Mesendoderm (in vitro differentiated cells): ENCODE measurements at regions not wholly inside any gene's neighbourhood (a gene's known extent, or its start where the extent isn't known, plus 50 kb on each side); places are given as distances from the start of the nearest gene placed in this dataset.

ENCODE experiments used
- DNase-seq: peaks from one replicate; pipeline ENCODE4 v3.0.0; 2013
- H2AK5ac ChIP-seq: 2 replicates; pipeline ENCODE4 v1.6.1; 2013; ENCODE audit warnings: low read length, inconsistent platforms
- H2BK120ac ChIP-seq: 2 replicates; pipeline ENCODE4 v1.6.1; 2013; ENCODE audit warnings: low read depth, mild to moderate bottlenecking, low read length, moderate library complexity, mixed read lengths
- H2BK15ac ChIP-seq: replicated peaks from 2 replicates; pipeline ENCODE4 v1.6.1; 2013; ENCODE audit warnings: low read depth, mild to moderate bottlenecking, moderate library complexity
- H2BK5ac ChIP-seq: 2 replicates; pipeline ENCODE4 v1.6.1; 2013; ENCODE audit warnings: low read length, inconsistent platforms
- H3K18ac ChIP-seq: 2 replicates; pipeline ENCODE4 v1.6.1; 2013; ENCODE audit warnings: mild to moderate bottlenecking, low read length, mixed read lengths
- H3K23ac ChIP-seq: one replicate; pipeline ENCODE4 v1.6.1; 2013; ENCODE audit warnings: low read length
- H3K27ac ChIP-seq: 2 replicates; pipeline ENCODE4 v1.5.1; 2013; ENCODE audit warnings: low read depth, mild to moderate bottlenecking, inconsistent platforms, low read length, moderate library complexity
- H3K27me3 ChIP-seq: 2 replicates; pipeline ENCODE4 v1.6.1; 2013; ENCODE audit warnings: low read length, control low read depth, mild to moderate bottlenecking, inconsistent platforms; ENCODE audit not compliant: insufficient read depth, poor library complexity
- H3K36me3 ChIP-seq: 2 replicates; pipeline ENCODE4 v1.6.1; 2013; ENCODE audit warnings: low read length, inconsistent platforms; ENCODE audit not compliant: control insufficient read depth, insufficient read depth
- H3K4ac ChIP-seq: one replicate; pipeline ENCODE4 v1.6.1; 2013; ENCODE audit warnings: low read depth, mild to moderate bottlenecking, low read length, moderate library complexity
- H3K4me1 ChIP-seq: 2 replicates; pipeline ENCODE4 v1.6.1; 2013; ENCODE audit warnings: low read depth, low read length, inconsistent platforms; ENCODE audit not compliant: control insufficient read depth
- H3K4me2 ChIP-seq: 2 replicates; pipeline ENCODE4 v1.6.1; 2013; ENCODE audit warnings: low read length
- H3K4me3 ChIP-seq: 2 replicates; pipeline ENCODE4 v1.5.1; 2013; ENCODE audit warnings: mild to moderate bottlenecking, low read length
- H3K56ac ChIP-seq: one replicate; pipeline ENCODE4 v1.6.1; 2013; ENCODE audit warnings: low read length
- H3K79me1 ChIP-seq: 2 replicates; pipeline ENCODE4 v1.6.1; 2013; ENCODE audit warnings: low read length, inconsistent platforms
- H3K79me2 ChIP-seq: 2 replicates; pipeline ENCODE4 v1.6.1; 2013; ENCODE audit warnings: mild to moderate bottlenecking, low read length; ENCODE audit not compliant: control insufficient read depth, insufficient read depth
- H3K9ac ChIP-seq: 2 replicates; pipeline ENCODE4 v1.6.1; 2013; ENCODE audit warnings: low read length, inconsistent platforms
- H4K5ac ChIP-seq: one replicate; pipeline ENCODE4 v1.6.1; 2013; ENCODE audit warnings: low read length
- H4K8ac ChIP-seq: one replicate; pipeline ENCODE4 v1.6.1; 2013; ENCODE audit warnings: low read depth, mild to moderate bottlenecking, control low read depth, low read length, moderate library complexity
- WGBS: extraction: QIAGEN DNeasy Blood & Tissue Kit; methylation state at CpG from one replicate; pipeline ENCODE4 v1.1.7; 2013; ENCODE audit warnings: low lambda C conversion rate, missing lambda C conversion rate; ENCODE audit not compliant: insufficient coverage; ENCODE audit errors: extremely low coverage; 5-methylcytosine and 5-hydroxymethylcytosine counted together

DNA sequence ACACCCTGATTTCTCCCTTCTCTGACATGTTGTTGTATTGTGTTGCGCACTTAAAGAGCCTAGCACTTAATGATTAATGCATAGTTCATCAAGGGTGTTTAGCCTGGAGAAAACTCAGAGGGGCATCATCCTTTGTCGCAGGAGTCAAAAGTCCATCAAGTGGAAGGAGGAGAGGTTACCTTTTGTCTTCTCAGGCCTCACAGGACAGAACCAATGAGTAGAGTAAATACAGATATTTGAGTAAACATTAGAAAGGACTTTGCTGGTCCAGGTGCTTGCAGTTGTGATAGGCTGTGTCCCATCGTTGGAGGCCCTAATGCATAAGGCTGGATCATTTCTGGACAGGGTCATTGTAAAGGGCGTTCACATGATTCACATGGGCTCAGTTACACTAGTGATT is 430.9 kb downstream of the PCNX1 start:
- H3K79me1 ChIP-seq = peaks cover 24% of the 10 kb centered on the region
- no peak overlapping the region for H2BK15ac ChIP-seq
- no peaks in the 10 kb centered on the region for H3K27me3 ChIP-seq
- no CpG with 5 or more reads among the region's 4 CpGs for WGBS
- H4K8ac ChIP-seq = no peak overlapping the region
- no peak overlapping the region for H3K9ac ChIP-seq
- H3K4me3 ChIP-seq = no peak overlapping the region
- H3K4ac ChIP-seq = no peak overlapping the region
- H3K79me2 ChIP-seq = peaks cover 58% of the 10 kb centered on the region
- H3K36me3 ChIP-seq = no peaks in the 10 kb centered on the region
- DNase-seq = no peak
- no peak overlapping the region for H2AK5ac ChIP-seq
- no peak overlapping the region for H4K5ac ChIP-seq
- no peak overlapping the region for H3K23ac ChIP-seq
- H3K27ac ChIP-seq = no peak overlapping the region
- no peaks in the 10 kb centered on the region for H3K4me1 ChIP-seq
- no peak overlapping the region for H2BK5ac ChIP-seq
- no peak overlapping the region for H3K56ac ChIP-seq
- H2BK120ac ChIP-seq = no peak overlapping the region
- H3K18ac ChIP-seq = no peak overlapping the region
- H3K4me2 ChIP-seq = no peak overlapping the region

DNA sequence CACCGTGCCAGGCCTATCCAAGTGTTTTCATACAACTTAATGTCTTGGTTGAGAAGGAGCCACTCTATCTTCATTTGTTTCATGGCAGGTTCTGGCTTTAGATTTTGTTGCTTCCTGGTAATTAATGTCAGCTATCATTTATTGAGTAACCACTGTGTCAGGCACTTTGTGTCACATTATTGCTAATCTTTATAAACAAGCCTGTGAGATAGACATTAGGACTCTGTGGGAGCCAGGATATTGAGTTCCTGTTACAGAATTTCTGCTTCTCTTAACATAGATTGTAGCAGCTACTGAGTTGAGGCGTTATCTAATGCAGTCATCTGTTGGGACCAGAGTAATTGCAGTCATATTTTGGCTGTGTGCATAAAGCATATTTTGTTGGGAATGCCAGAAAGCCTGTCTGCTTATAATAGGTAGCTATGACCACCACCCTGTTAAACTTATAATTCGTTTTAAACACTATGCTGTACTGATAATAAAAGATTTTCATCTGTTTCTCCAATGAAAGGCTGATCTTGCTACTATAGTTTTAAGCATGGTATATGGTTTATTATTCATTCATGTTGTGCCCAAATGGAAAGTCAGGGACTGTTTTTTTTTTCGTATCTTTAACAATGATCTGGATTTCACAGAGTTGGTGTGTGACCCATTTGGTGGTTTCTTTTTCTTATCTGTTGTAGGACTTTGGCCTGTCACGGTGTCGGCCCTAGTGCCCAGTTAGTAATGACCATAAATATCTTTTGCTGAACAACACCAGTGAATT is 432.6 kb downstream of the PCNX1 start:
- H3K4me1 ChIP-seq = no peaks in the 10 kb centered on the region
- peaks cover 17% of the 10 kb centered on the region for H3K79me1 ChIP-seq
- H2BK15ac ChIP-seq = no peak overlapping the region
- H3K9ac ChIP-seq = no peak overlapping the region
- no peak overlapping the region for H3K56ac ChIP-seq
- no peaks in the 10 kb centered on the region for H3K27me3 ChIP-seq
- H3K36me3 ChIP-seq = no peaks in the 10 kb centered on the region
- DNase-seq = no peak
- H3K27ac ChIP-seq = no peak overlapping the region
- H2AK5ac ChIP-seq = no peak overlapping the region
- no CpG with 5 or more reads among the region's 6 CpGs for WGBS
- peaks cover 60% of the 10 kb centered on the region for H3K79me2 ChIP-seq
- no peak overlapping the region for H3K4ac ChIP-seq
- H3K18ac ChIP-seq = no peak overlapping the region
- no peak overlapping the region for H3K4me2 ChIP-seq
- no peak overlapping the region for H2BK5ac ChIP-seq
- no peak overlapping the region for H4K5ac ChIP-seq
- H3K4me3 ChIP-seq = no peak overlapping the region
- no peak overlapping the region for H2BK120ac ChIP-seq
- H4K8ac ChIP-seq = no peak overlapping the region
- no peak overlapping the region for H3K23ac ChIP-seq

DNA sequence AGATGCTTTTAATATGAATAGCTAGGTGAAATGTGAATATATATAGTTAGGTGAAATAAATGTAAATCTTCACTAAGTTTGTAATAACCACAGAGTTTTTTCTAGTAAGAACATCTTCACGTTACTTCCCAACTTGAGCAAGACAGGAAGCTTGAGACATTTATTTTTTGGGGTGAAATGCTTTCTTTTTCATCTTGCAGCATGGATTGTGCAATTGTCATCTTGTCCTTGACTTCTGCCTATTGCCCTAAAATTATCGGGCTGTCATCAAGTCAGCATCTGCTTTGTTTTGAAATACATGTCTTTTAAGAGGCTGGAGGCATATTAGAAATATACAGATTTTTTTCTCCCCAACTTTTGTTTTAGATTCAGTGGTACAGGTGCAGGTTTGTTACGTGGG is 433.9 kb downstream of the PCNX1 start:
- Histone ChIP-seq H3K79me2 (peaks cover 60% of the 10 kb centered on the region), H3K4me2 (no peak overlapping the region), H3K4me3 (no peak overlapping the region), H3K4ac (no peak overlapping the region), H3K56ac (no peak overlapping the region), H3K79me1 (peaks cover 19% of the 10 kb centered on the region), H4K5ac (no peak overlapping the region), H2BK15ac (no peak overlapping the region), H3K23ac (no peak overlapping the region), H2AK5ac (no peak overlapping the region), H4K8ac (no peak overlapping the region), H2BK120ac (no peak overlapping the region), H3K27ac (no peak overlapping the region), H2BK5ac (no peak overlapping the region), H3K4me1 (no peaks in the 10 kb centered on the region), H3K18ac (no peak overlapping the region), H3K9ac (no peak overlapping the region), H3K27me3 (no peaks in the 10 kb centered on the region), H3K36me3 (no peaks in the 10 kb centered on the region)
- no peak for DNase-seq
- no CpG with 5 or more reads among the region's 3 CpGs for WGBS

DNA sequence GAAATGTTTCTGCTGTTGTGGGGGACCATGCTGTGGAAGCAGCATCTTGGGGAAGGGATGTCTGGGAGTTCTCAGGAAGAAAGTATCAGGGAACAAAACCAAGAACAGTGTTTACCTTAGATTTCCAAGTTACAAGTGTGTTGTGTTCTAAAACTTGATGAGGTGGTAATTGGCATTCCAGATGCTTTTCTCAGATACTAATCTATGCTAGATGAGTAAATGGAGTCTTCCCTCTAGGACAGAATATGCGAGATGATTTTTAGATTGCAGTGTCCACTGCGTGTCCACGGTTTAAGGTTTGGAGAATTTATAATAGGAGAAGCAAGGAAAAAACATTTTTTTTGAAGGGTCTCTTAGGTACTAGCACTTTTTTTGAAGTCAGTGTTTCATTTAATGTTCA is 436.5 kb downstream of the PCNX1 start:
- Histone ChIP-seq H2BK120ac (no peak overlapping the region), H3K27ac (no peak overlapping the region), H3K79me2 (peaks cover 46% of the 10 kb centered on the region), H4K5ac (no peak overlapping the region), H3K4me1 (no peaks in the 10 kb centered on the region), H2BK5ac (no peak overlapping the region), H3K18ac (no peak overlapping the region), H3K79me1 (peaks cover 14% of the 10 kb centered on the region), H2AK5ac (no peak overlapping the region), H2BK15ac (no peak overlapping the region), H3K23ac (no peak overlapping the region), H3K4ac (no peak overlapping the region), H3K36me3 (no peaks in the 10 kb centered on the region), H4K8ac (no peak overlapping the region), H3K4me3 (no peak overlapping the region), H3K4me2 (no peak overlapping the region), H3K27me3 (no peaks in the 10 kb centered on the region), H3K56ac (no peak overlapping the region), H3K9ac (no peak overlapping the region)
- no CpG with 5 or more reads among the region's 3 CpGs for WGBS
- no peak for DNase-seq

DNA sequence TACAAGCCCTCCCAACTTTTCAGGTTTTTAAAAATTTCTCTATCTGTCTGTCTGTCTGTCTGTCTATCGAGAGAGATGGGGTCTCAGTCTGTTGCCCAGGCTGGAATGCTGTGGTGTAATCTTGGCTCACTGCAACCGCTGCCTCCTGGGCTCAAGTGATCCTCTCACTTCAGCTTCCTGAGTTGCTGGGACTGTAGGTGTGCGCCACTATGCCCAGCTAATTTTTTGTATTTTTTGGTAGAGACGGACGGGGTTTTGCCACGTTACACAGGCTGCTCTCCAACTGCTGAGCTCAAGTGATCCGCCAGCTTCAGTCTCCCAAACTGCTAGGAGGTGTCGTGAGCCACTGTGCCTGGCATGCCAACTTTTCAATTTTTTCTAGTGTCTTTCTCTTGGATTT is 437.2 kb downstream of the PCNX1 start:
- Histone ChIP-seq H3K23ac (no peak overlapping the region), H3K4me1 (no peaks in the 10 kb centered on the region), H4K8ac (no peak overlapping the region), H3K27me3 (no peaks in the 10 kb centered on the region), H4K5ac (no peak overlapping the region), H3K36me3 (no peaks in the 10 kb centered on the region), H3K27ac (no peak overlapping the region), H3K18ac (no peak overlapping the region), H2BK120ac (no peak overlapping the region), H3K4ac (no peak overlapping the region), H3K4me3 (no peak overlapping the region), H3K56ac (no peak overlapping the region), H2BK15ac (no peak overlapping the region), H3K4me2 (no peak overlapping the region), H2AK5ac (no peak overlapping the region), H3K9ac (no peak overlapping the region), H2BK5ac (no peak overlapping the region), H3K79me1 (peaks cover 14% of the 10 kb centered on the region), H3K79me2 (peaks cover 43% of the 10 kb centered on the region)
- no peak for DNase-seq
- WGBS = no CpG with 5 or more reads among the region's 8 CpGs

DNA sequence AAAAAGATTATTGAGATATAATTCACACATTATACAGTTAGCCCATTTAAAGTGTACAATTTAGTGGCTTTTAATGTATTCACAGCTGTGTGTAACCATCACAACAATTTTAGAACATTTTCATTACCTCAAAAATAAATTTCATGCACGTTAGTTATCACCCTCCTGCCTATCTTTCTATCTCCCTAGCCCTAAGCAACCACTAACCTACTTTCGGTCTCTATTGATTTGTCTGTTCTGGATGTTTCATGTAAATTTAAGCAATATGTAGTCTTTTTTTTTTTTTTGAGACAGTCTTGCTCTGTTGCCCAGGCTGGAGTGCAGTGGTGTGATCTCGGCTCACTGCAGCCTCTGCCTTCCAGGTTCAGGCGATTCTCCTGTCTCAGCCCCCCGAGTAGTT is 439.4 kb downstream of the PCNX1 start:
- DNase-seq = no peak
- H4K5ac ChIP-seq = no peak overlapping the region
- no CpG with 5 or more reads among the region's 5 CpGs for WGBS
- H3K18ac ChIP-seq = no peak overlapping the region
- no peaks in the 10 kb centered on the region for H3K36me3 ChIP-seq
- H4K8ac ChIP-seq = no peak overlapping the region
- H2BK15ac ChIP-seq = no peak overlapping the region
- no peaks in the 10 kb centered on the region for H3K4me1 ChIP-seq
- H3K56ac ChIP-seq = no peak overlapping the region
- no peak overlapping the region for H3K9ac ChIP-seq
- no peak overlapping the region for H2BK5ac ChIP-seq
- peaks cover 11% of the 10 kb centered on the region for H3K79me1 ChIP-seq
- H3K79me2 ChIP-seq = peaks cover 33% of the 10 kb centered on the region
- no peak overlapping the region for H3K23ac ChIP-seq
- no peak overlapping the region for H2AK5ac ChIP-seq
- H3K4me2 ChIP-seq = no peak overlapping the region
- no peak overlapping the region for H3K4me3 ChIP-seq
- H3K4ac ChIP-seq = no peak overlapping the region
- no peak overlapping the region for H3K27ac ChIP-seq
- H3K27me3 ChIP-seq = no peaks in the 10 kb centered on the region
- no peak overlapping the region for H2BK120ac ChIP-seq
